ENCODE measurements at regions not wholly inside any gene's neighbourhood (a gene's known extent, or its start where the extent isn't known, plus 50 kb on each side); places are given as distances from the start of the nearest gene placed in this dataset.
A peak's percentile ranks its signal among the peaks of the same experiment; 100 is the strongest.

DNA sequence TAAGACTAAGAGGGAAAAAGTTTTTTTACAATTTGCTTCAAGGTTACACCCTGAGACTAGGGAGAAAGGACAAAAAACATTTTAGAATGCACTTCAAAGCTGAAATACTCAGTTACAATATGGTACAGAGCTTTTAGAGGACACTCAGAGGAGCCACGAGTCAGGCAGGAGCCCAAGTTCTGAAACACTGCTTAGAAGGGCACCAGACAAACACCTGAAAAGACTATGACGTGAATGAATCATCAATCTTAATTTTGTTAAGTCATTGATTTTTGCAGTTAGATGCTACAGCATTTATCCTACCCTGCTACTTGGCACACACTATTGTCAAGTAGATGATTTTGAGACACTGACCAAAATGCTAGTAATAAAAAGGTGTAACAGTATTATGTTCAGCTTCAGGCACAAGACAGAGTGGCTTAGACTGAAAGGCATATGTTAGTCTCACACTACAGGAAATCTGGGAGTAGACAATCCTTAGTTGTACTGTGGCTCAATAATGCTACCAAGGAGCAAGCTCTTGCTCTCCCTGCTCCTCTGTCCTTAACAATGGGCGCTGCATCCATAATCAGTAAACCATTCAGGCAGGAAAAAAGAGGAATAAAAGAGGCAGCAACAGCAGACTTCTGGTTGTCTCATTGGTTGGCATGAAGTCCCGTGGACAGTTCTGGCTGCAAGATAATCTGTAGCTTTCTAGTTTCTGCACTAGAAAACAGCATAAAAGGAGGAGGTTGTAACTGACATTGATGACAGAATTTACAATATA lies 151.8 kb downstream of the ABCA8 start:
- Mint-ChIP-seq H3K27ac (no peak overlapping the region), H3K4me1 (ENCODE audit: low read depth) (no peaks in the 10 kb centered on the region; the same call in 1 of the 2 replicates), H3K4me3 (no peak overlapping the region), H3K36me3 (ENCODE audit: low read depth) (no peaks in the 10 kb centered on the region), H3K9me3 (peaks cover 10% of the 10 kb centered on the region; the same call in 1 of the 2 replicates), H3K27me3 (ENCODE audit: insufficient read depth) (peaks cover 5% of the 10 kb centered on the region)
- no peak for TF ChIP-seq CTCF (IDR thresholded peaks at IDR 0.05)
- DNase-seq = no peak

- peaks cover 8% of the 10 kb centered on the region; the same call in 1 of the 2 replicates for H3K4me1 Mint-ChIP-seq (ENCODE audit: low read depth)
- H3K27ac Mint-ChIP-seq = no peak overlapping the region
- H3K36me3 Mint-ChIP-seq (ENCODE audit: low read depth) = no peaks in the 10 kb centered on the region
- peaks cover 5% of the 10 kb centered on the region for H3K27me3 Mint-ChIP-seq (ENCODE audit: insufficient read depth)
- no peak for DNase-seq
- TF ChIP-seq CTCF (IDR thresholded peaks at IDR 0.05) = no peak
- peaks cover 5% of the 10 kb centered on the region; the same call in 1 of the 2 replicates for H3K9me3 Mint-ChIP-seq
- H3K4me3 Mint-ChIP-seq = no peak overlapping the region
These were observed 153.6 kb downstream of the ABCA8 start for GRCh38 chr17:68801335-68802247.

GRCh38 chr17:68800751-68801150 lies 154.4 kb downstream of the ABCA8 start:
- no peak for TF ChIP-seq CTCF (IDR thresholded peaks at IDR 0.05)
- Mint-ChIP-seq H3K9me3 (peaks cover 5% of the 10 kb centered on the region; the same call in 1 of the 2 replicates), H3K4me1 (ENCODE audit: low read depth) (peaks cover 16% of the 10 kb centered on the region; the same call in 1 of the 2 replicates)

GRCh38 chr17:68794636-68795434 lies 160.4 kb downstream of the ABCA8 start:
- Mint-ChIP-seq H3K4me1 (ENCODE audit: low read depth) (peaks cover 66% of the 10 kb centered on the region), H3K27me3 (ENCODE audit: insufficient read depth) (no peaks in the 10 kb centered on the region; the same call in none of the 2 replicates), H3K36me3 (ENCODE audit: low read depth) (no peaks in the 10 kb centered on the region), H3K27ac (peak overlapping the region; percentile 79), H3K9me3 (no peaks in the 10 kb centered on the region), H3K4me3 (peak overlapping the region; percentile 77)
- peak; percentile 36 for DNase-seq
- TF ChIP-seq CTCF (IDR thresholded peaks at IDR 0.05) = peak; percentile 74

More at GRCh38 chr17:68800751-68801150, 154.4 kb downstream of the ABCA8 start:
- Mint-ChIP-seq H3K27ac (no peak overlapping the region), H3K27me3 (ENCODE audit: insufficient read depth) (peaks cover 2% of the 10 kb centered on the region), H3K36me3 (ENCODE audit: low read depth) (no peaks in the 10 kb centered on the region), H3K4me3 (no peak overlapping the region)
- DNase-seq = no peak

DNA sequence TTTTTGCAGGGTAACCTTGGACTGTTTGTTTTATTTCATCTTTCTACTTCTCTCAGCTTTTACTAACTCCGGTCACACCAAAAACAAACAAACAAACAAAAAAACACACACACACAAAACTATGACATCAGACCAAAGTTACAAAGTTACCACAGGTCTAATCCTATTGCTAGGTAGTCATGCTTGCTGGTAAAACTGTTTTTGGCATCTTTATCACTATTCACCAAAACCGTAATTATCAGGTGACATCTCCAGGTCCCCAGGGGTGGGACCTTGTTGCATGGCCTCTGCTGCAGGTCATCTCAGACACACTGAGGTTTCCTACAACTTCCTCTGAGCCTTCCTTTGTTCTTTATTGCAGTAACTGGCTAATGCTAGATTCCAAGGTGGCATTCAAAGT lies 162.3 kb downstream of the ABCA8 start:
- Mint-ChIP-seq H3K27ac (peak overlapping the region; percentile 4; the same call in 1 of the 2 replicates), H3K9me3 (no peaks in the 10 kb centered on the region), H3K4me1 (ENCODE audit: low read depth) (peaks cover 66% of the 10 kb centered on the region), H3K36me3 (ENCODE audit: low read depth) (no peaks in the 10 kb centered on the region), H3K27me3 (ENCODE audit: insufficient read depth) (no peaks in the 10 kb centered on the region; the same call in none of the 2 replicates), H3K4me3 (no peak overlapping the region)
- no peak for TF ChIP-seq CTCF (IDR thresholded peaks at IDR 0.05)
- no peak for DNase-seq
